Stimulated activated naive B cell treated with anti-CD40 and anti-IgM and Interleukin-4, amounts not matched to agents 10 μg/mL and 1 μg/mL and 100 μg/mL, for 72 hours (primary cell): ENCODE measurements at regions not wholly inside any gene's neighbourhood (a gene's known extent, or its start where the extent isn't known, plus 50 kb on each side); places are given as distances from the start of the nearest gene placed in this dataset.
A peak's percentile ranks its signal among the peaks of the same experiment; 100 is the strongest.

Source experiments
- ATAC-seq, 2 donors: fragments of 150-1000 bp; cut with Tn5 transposase; replicated peaks; 2 replicates each; pipeline ENCODE4 v1.10.0; 2021; ENCODE audit warnings: moderate library complexity in 1 of 2
- DNase-seq: peaks from one replicate; pipeline ENCODE4 v3.0.0; 2021
- H3K27ac Mint-ChIP-seq: one replicate; pipeline ENCODE4 v1.8.0; 2022; ENCODE audit warnings: mild to moderate bottlenecking, mixed read lengths
- H3K27me3 Mint-ChIP-seq, 2 donors: one replicate each; pipeline ENCODE4 v1.8.0; 2022; ENCODE audit warnings: mixed read lengths in 2 of 2
- H3K36me3 Mint-ChIP-seq, 2 donors: one replicate each; pipeline ENCODE4 v1.8.0; 2022; ENCODE audit warnings: mixed read lengths in 2 of 2, mild to moderate bottlenecking in 1 of 2
- H3K4me1 Mint-ChIP-seq, 2 donors: one replicate each; pipeline ENCODE4 v1.8.0; 2022; ENCODE audit warnings: mixed read lengths in 2 of 2, mild to moderate bottlenecking in 1 of 2
- H3K4me3 Mint-ChIP-seq, 2 donors: one replicate each; pipeline ENCODE4 v1.8.0; 2022; ENCODE audit warnings: mild to moderate bottlenecking in 2 of 2, mixed read lengths in 2 of 2, moderate library complexity in 1 of 2
- H3K9me3 Mint-ChIP-seq, 2 donors: one replicate each; pipeline ENCODE4 v1.8.0; 2022; ENCODE audit warnings: mixed read lengths in 2 of 2, mild to moderate bottlenecking in 1 of 2

DNA sequence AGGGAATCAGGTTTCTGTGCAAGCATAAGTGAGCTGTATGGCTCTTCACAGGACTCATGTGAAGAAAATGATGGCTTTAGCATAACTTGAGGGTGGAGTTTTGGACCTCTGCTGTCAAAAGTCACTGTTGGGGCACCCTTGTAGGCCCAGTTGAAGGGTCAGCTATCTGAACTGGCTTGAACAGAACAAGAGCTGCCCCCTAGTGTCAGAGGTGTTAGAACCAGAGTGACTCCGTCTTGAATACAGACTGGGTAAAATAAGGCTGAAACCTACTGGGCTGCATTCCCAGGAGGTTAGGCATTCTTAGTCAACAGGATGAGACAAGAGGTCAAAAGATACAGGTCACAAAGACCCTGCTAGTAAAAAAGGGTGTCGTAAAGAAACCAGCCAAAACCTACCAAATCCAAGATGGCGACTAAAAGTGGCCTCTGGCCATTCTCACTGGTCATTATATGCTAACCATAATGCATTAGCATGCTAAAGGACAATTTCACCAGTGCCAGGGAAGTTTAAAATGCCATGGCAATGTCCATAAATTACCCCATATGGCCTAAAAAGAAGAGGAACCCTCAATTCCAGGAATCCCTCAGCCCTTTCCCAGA is 484.0 kb upstream of the ERCC4 start:
- no peaks in the 10 kb centered on the region for H3K27me3 Mint-ChIP-seq
- no peaks in the 10 kb centered on the region for H3K36me3 Mint-ChIP-seq
- peaks cover 4 to 7% of the 10 kb centered on the region in 2 donors for H3K9me3 Mint-ChIP-seq
- H3K27ac Mint-ChIP-seq = no peak overlapping the region
- peaks cover 17 to 32% of the 10 kb centered on the region in 2 donors for H3K4me1 Mint-ChIP-seq
- ATAC-seq (no peak), DNase-seq (no peak)
- H3K4me3 Mint-ChIP-seq = no peak overlapping the region

GRCh38 chr16:13436641-13437412 is 483.1 kb upstream of the ERCC4 start:
- Mint-ChIP-seq H3K27me3 (no peaks in the 10 kb centered on the region), H3K27ac (peak overlapping the region; percentile 95), H3K4me3 (peak overlapping the region; percentile 43 to 46), H3K9me3 (peaks cover 4 to 7% of the 10 kb centered on the region in 2 donors), H3K4me1 (peaks cover 21 to 40% of the 10 kb centered on the region in 2 donors), H3K36me3 (no peaks in the 10 kb centered on the region)
- ATAC-seq = peak; percentile 91 to 92
- peak; percentile 61 for DNase-seq

DNA sequence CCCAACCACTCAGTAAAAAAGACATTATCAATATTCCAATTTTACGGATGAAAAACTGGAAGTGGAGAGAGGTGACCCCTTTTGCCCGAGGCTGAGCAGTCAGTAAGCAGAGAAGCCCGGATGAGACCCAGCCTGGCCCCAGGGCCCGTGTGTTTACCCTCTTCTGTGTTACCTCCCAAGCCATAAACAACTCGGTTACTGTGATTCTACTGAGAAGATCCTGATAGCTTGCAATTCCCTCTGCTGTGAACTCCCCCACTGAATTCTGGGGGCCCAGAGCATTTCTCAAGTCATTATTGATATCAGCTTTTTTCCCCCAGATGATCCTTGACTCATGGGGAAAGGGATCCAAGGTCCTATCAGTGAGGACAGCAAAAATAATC is 482.6 kb upstream of the ERCC4 start:
- Mint-ChIP-seq H3K9me3 (peaks cover 4 to 7% of the 10 kb centered on the region in 2 donors), H3K27ac (peak overlapping the region; percentile 95), H3K4me1 (peaks cover 24 to 40% of the 10 kb centered on the region in 2 donors)

DNA sequence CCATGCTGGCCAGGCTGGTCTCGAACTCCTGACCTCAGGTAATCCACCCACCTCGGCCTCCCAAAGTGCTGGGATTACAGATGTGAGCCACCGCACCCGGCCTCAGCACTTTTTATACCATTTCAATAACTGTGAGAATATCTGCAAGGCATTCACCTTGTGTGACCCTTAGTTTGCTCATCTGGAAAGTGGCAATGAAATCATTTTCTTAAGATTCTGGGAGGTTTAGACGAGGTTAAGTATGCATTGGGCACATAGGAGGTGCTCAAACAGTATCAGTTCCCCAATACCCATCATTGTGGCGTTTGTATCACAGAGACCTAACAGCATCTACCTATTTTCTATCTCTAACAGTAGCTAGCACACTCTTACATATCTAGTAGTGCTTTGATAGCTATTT is 481.9 kb upstream of the ERCC4 start:
- H3K27me3 Mint-ChIP-seq = no peaks in the 10 kb centered on the region
- H3K36me3 Mint-ChIP-seq = no peaks in the 10 kb centered on the region
- no peak overlapping the region for H3K4me3 Mint-ChIP-seq
- peaks cover 4 to 7% of the 10 kb centered on the region in 2 donors for H3K9me3 Mint-ChIP-seq
- peak; percentile 25 to 47 for ATAC-seq
- H3K4me1 Mint-ChIP-seq = peaks cover 24 to 40% of the 10 kb centered on the region in 2 donors
- peak overlapping the region; percentile 85 for H3K27ac Mint-ChIP-seq
- no peak for DNase-seq

More for the DNA sequence above, 482.6 kb upstream of the ERCC4 start:
- no peak for ATAC-seq
- no peak overlapping the region for H3K4me3 Mint-ChIP-seq
- no peaks in the 10 kb centered on the region for H3K36me3 Mint-ChIP-seq
- no peak for DNase-seq
- no peaks in the 10 kb centered on the region for H3K27me3 Mint-ChIP-seq

DNA sequence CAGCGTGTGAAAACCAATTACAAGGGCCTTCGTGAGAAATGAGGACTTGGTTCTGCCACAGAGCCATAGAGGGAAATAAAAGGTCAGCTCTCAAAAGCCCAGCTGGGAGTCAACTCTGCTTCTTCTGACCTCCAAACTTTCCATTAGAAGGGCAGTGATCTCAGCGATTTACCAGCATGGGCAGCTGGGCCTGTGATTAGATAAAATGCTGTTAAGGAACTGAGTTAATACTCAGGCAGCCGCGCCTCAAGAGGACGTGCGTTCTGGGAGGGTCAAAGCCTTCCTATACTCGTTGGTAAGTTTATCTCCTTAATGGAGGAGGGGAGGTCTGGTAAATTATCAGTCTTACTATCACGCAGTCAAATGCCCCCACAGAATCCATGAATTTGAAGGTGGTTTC is 480.2 kb upstream of the ERCC4 start:
- Mint-ChIP-seq H3K27me3 (peaks cover 0 to 5% of the 10 kb centered on the region in 2 donors), H3K9me3 (peaks cover 4 to 7% of the 10 kb centered on the region in 2 donors)

DNA sequence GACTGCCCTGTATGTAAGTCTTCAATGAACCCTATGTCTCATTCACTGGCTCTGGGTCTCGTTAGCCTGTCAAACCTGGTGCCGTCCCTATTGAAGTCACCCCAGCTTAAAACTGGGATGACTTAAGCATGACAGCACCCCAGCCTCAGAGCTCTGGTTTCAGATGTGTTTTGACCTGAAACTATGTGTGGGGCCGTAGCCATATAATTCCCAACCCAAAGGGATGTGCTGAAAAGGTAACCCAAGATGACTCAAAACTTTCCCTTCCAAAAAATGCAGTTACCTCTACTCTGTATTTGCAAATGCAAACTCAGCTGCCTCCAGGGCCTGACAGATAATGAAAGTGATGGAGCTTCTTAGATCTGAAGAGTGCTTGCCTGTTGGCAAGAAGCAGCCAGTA is 478.3 kb upstream of the ERCC4 start:
- peaks cover 13 to 27% of the 10 kb centered on the region in 2 donors for H3K4me1 Mint-ChIP-seq
- ATAC-seq = peak; percentile 47 to 69
- H3K9me3 Mint-ChIP-seq = peaks cover 0 to 5% of the 10 kb centered on the region in 2 donors
- no peaks in the 10 kb centered on the region for H3K36me3 Mint-ChIP-seq
- H3K27ac Mint-ChIP-seq = peak overlapping the region; percentile 2
- H3K27me3 Mint-ChIP-seq = peaks cover 0 to 5% of the 10 kb centered on the region in 2 donors
- H3K4me3 Mint-ChIP-seq = no peak overlapping the region
- DNase-seq = peak; percentile 8

More for the DNA sequence above, 480.2 kb upstream of the ERCC4 start:
- no peak overlapping the region for H3K27ac Mint-ChIP-seq
- DNase-seq (no peak), ATAC-seq (no peak)
- H3K4me1 Mint-ChIP-seq = peaks cover 24 to 40% of the 10 kb centered on the region in 2 donors
- no peak overlapping the region for H3K4me3 Mint-ChIP-seq
- no peaks in the 10 kb centered on the region for H3K36me3 Mint-ChIP-seq

DNA sequence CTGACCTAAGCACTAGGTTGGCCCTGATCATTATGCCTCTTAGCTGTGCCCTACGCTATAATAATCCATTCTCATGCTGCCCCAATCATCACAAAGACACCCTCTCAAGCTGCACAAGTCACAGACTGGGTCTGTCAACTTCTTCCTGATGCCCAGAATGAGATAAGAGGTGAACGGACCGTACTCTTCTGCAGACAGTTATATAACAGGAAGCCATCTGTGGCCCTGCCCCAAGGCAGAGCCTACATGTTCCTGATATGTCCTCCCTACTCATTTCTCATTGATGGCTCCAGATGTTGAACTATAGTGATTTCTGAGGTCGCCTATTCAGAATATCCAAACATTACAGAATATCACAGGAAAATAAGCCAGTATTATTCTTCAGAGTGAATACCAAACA is 471.6 kb upstream of the ERCC4 start:
- ATAC-seq (no peak), DNase-seq (no peak)
- H3K4me1 Mint-ChIP-seq = no peaks in the 10 kb centered on the region
- H3K9me3 Mint-ChIP-seq = no peaks in the 10 kb centered on the region
- no peaks in the 10 kb centered on the region for H3K36me3 Mint-ChIP-seq
- H3K4me3 Mint-ChIP-seq = no peak overlapping the region
- peaks cover 0 to 5% of the 10 kb centered on the region in 2 donors for H3K27me3 Mint-ChIP-seq
- no peak overlapping the region for H3K27ac Mint-ChIP-seq

DNA sequence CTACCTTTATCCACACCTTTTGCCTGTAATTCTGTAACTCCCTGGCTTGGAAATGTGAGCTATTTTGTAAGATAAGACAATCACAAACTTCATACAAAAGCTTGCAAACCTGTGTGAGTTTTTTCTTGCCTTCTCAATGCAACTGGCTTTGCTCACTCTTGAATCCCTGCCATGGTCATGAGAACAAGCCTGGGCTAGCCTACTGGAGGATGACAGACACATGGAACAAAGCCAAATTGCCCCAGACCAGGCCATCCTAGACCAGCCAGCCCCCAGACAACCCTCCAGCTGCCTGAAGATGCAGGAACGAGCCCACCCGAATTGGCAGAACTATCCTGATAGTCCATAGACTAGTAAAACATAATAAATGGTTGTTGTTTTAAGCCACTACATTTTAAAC is 466.6 kb upstream of the ERCC4 start:
- no peaks in the 10 kb centered on the region for H3K9me3 Mint-ChIP-seq
- H3K4me3 Mint-ChIP-seq = no peak overlapping the region
- ATAC-seq (no peak), DNase-seq (no peak)
- no peaks in the 10 kb centered on the region for H3K36me3 Mint-ChIP-seq
- H3K4me1 Mint-ChIP-seq = no peaks in the 10 kb centered on the region
- H3K27me3 Mint-ChIP-seq = peaks cover 0 to 8% of the 10 kb centered on the region in 2 donors
- H3K27ac Mint-ChIP-seq = no peak overlapping the region

DNA sequence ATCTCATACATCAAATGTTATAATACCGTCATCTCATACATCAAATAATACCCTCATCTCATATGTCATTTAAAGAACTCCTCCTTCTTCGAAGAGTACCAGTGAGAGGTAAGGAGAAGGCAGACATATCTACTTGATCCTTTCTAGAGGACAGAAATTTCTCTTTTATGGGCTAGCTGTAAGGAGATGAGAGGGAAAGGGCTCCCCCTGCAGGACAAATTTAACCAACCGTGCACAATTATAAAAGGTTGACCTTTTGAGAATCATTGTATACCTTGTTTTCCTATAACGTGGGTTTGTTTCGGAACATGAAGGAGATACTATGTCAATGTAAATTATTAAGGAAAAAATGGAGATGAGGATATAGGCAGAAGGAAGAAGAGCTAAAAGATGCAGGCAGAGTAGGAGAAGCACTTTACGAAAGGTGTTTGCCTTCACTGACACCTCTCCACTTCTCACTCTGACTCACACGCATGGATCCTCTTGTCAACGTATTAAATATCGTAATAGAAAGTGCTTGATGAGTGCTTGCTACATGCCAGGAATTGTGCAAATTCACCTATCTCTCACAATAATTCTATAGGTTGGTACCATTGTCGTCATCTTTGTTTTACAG is 465.9 kb upstream of the ERCC4 start:
- no peaks in the 10 kb centered on the region for H3K4me1 Mint-ChIP-seq
- H3K27me3 Mint-ChIP-seq = peaks cover 0 to 10% of the 10 kb centered on the region in 2 donors
- DNase-seq (no peak), ATAC-seq (no peak)
- H3K36me3 Mint-ChIP-seq = no peaks in the 10 kb centered on the region
- no peak overlapping the region for H3K4me3 Mint-ChIP-seq
- H3K27ac Mint-ChIP-seq = no peak overlapping the region
- no peaks in the 10 kb centered on the region for H3K9me3 Mint-ChIP-seq

DNA sequence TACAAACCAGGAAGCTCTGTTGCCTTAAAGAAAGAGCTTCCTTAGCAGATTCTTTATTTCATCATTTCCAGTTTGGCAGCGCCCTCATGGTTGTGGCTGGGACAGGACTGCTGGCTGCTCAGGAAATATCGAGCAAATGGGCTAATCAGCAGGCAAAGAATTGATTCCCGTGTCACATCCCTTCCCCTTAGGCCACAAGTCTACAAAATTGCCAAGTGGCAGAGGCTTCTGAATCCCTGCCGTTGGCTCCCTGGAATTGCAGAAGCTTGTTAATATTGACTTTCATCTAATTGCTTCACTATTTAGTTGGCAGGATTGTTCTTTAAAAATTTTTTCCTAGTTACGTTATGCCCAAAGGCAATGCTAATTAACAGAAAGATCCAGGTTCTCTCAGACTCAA is 456.3 kb upstream of the ERCC4 start:
- DNase-seq (no peak), ATAC-seq (no peak)
- peaks cover 10 to 12% of the 10 kb centered on the region in 2 donors for H3K27me3 Mint-ChIP-seq
- peaks cover 0 to 7% of the 10 kb centered on the region in 2 donors for H3K9me3 Mint-ChIP-seq
- H3K27ac Mint-ChIP-seq = no peak overlapping the region
- no peaks in the 10 kb centered on the region for H3K4me1 Mint-ChIP-seq
- no peak overlapping the region for H3K4me3 Mint-ChIP-seq
- no peaks in the 10 kb centered on the region for H3K36me3 Mint-ChIP-seq

DNA sequence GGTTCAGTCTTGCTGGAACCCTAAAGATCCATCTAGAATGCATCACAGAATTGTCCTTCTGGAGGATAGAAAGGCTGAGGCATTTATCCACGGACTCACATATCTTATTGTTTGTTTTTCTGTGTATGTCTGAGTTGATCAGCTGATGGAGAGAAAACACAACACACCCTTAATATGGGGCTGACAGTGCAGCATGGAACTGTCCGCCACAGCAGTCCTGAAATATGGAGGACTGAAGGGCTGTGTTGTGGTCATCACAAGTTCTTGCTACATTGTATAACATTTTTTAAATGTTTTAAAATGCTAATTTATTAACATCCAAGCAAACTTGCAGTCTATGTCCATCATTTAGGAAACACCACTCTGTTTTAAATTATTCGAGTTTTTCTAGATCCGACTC is 448.9 kb upstream of the ERCC4 start:
- Mint-ChIP-seq H3K27ac (no peak overlapping the region), H3K9me3 (peaks cover 3 to 15% of the 10 kb centered on the region in 2 donors), H3K4me3 (no peak overlapping the region), H3K36me3 (no peaks in the 10 kb centered on the region), H3K4me1 (no peaks in the 10 kb centered on the region), H3K27me3 (peaks cover 9 to 10% of the 10 kb centered on the region in 2 donors)
- ATAC-seq (no peak), DNase-seq (no peak)

GRCh38 chr16:13478991-13479390 is 441.0 kb upstream of the ERCC4 start:
- no peak for ATAC-seq
- no peak overlapping the region for H3K4me3 Mint-ChIP-seq
- no peak for DNase-seq

DNA sequence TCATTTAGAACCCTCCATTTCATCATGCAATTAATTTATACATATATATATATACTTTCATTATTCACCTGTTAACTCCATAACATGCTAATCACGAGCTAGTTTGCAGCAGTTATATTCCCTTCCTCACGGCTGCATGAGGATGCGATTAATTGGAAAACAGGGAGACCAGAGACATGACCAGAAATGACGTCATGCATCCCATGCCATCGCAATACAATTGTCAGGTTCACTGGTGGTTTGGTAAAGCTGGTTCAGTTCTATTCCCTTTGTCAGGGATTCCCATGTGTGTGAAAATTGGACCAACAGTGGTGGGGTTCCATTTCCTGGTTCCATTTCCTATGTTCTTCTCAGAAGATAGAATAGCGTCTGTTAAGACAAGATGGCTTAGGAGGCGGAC is 440.4 kb upstream of the ERCC4 start:
- no peaks in the 10 kb centered on the region for H3K4me1 Mint-ChIP-seq
- no peak for ATAC-seq

More at GRCh38 chr16:13478991-13479390, 441.0 kb upstream of the ERCC4 start:
- H3K27me3 Mint-ChIP-seq = peaks cover 0 to 9% of the 10 kb centered on the region in 2 donors
- peaks cover 0 to 4% of the 10 kb centered on the region in 2 donors for H3K9me3 Mint-ChIP-seq
- H3K4me1 Mint-ChIP-seq = no peaks in the 10 kb centered on the region
- no peak overlapping the region for H3K27ac Mint-ChIP-seq
- no peaks in the 10 kb centered on the region for H3K36me3 Mint-ChIP-seq

DNA sequence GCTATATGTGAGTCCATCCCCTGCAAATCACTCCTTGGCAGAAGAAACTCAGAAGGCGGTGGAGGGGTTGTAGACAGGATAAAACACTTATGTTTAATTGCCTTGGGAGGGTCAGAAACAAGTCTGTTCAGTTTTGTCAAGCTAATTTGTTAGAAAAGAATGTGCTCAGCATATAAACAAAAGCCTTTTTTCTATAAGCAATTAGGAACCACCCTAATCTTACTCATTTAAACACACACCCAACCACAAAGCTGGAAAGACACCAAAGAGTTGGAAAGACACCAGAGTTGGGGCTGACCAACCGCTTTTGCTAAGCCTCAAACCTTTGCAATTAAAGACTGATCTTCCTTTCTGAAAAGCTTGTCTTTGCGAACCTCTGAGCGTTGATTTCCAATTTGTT is 439.2 kb upstream of the ERCC4 start:
- peaks cover 0 to 8% of the 10 kb centered on the region in 2 donors for H3K9me3 Mint-ChIP-seq
- peaks cover 0 to 9% of the 10 kb centered on the region in 2 donors for H3K27me3 Mint-ChIP-seq
- no peak overlapping the region for H3K4me3 Mint-ChIP-seq
- H3K36me3 Mint-ChIP-seq = no peaks in the 10 kb centered on the region
- ATAC-seq = no peak
- no peaks in the 10 kb centered on the region for H3K4me1 Mint-ChIP-seq
- H3K27ac Mint-ChIP-seq = no peak overlapping the region
- no peak for DNase-seq

More for the DNA sequence above, 440.4 kb upstream of the ERCC4 start:
- H3K27me3 Mint-ChIP-seq = peaks cover 0 to 9% of the 10 kb centered on the region in 2 donors
- no peaks in the 10 kb centered on the region for H3K36me3 Mint-ChIP-seq
- H3K27ac Mint-ChIP-seq = no peak overlapping the region
- H3K9me3 Mint-ChIP-seq = peaks cover 0 to 4% of the 10 kb centered on the region in 2 donors
- no peak for DNase-seq
- no peak overlapping the region for H3K4me3 Mint-ChIP-seq
